ENCODE measurements at regions not wholly inside any gene's neighbourhood (a gene's known extent, or its start where the extent isn't known, plus 50 kb on each side); places are given as distances from the start of the nearest gene placed in this dataset.
"Not testable (repeated sequence)": the region's sequence is repeated elsewhere in the genome, so short reads cannot be mapped to it uniquely, and the experiment has no call there.

DNA sequence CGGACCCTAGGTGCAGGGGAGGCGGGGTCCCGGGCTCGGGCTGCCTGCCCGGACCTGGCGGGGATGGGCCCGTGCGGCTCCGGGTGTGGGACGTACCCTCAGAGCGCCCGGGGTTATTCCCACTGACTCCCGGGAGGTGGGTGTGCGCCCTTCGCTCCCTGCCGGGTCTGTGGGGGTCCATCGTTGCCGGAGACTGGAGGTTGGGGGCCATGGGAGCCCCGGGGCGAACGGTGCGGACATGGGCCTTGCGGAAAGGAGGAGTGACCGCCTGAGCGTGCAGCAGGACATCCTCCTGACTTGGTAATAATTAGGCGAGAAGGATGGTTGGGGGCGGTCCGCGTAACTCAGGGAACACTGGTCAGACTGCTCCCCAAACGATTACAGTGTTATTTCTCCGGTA is 552.7 kb downstream of the TUBA3C start:
- H3K4me3 ChIP-seq (ENCODE audit: low read depth in 1 of 3, low read length in 3 of 3); FAIRE-seq: not testable (repeated sequence)
- WGBS, 3 donors, result 59 to 78% (median 68%) methylated on average over 6 to 26 of the region's 31 CpGs

GRCh38 chr13:18628428-18628827 is 553.2 kb downstream of the TUBA3C start:
- FAIRE-seq, result no peak
- Histone ChIP-seq H3K27me3 (ENCODE audit: control insufficient read depth in 3 of 3, insufficient read depth in 3 of 3, low read length in 3 of 3) (no peaks in the 10 kb centered on the region), H3K27ac (ENCODE audit: low read depth in 1 of 3, low read length in 2 of 3) (no peak overlapping the region), H3K9me3 (ENCODE audit: control insufficient read depth in 2 of 2, insufficient read depth in 1 of 2, low read depth in 1 of 2, low read length in 1 of 2) (no peaks in the 10 kb centered on the region), H3K36me3 (ENCODE audit: control insufficient read depth in 3 of 3, insufficient read depth in 2 of 3, low read depth in 1 of 3, low read length in 3 of 3) (no peaks in the 10 kb centered on the region), H3K4me3 (ENCODE audit: low read depth in 1 of 3, low read length in 3 of 3) (no peak overlapping the region), H3K4me1 (ENCODE audit: control insufficient read depth in 3 of 3, insufficient read depth in 2 of 3, low read depth in 1 of 3, low read length in 2 of 3) (no peaks in the 10 kb centered on the region)
- DNase-seq, result no peak
- WGBS, 3 donors, result 59 to 78% (median 64%) methylated on average over 22 to 39 of the region's 39 CpGs

More for the DNA sequence above, 552.7 kb downstream of the TUBA3C start:
- H3K9me3 ChIP-seq (ENCODE audit: control insufficient read depth in 2 of 2, insufficient read depth in 1 of 2, low read depth in 1 of 2, low read length in 1 of 2); DNase-seq; H3K4me1 ChIP-seq (ENCODE audit: control insufficient read depth in 3 of 3, insufficient read depth in 2 of 3, low read depth in 1 of 3, low read length in 2 of 3); H3K27me3 ChIP-seq (ENCODE audit: control insufficient read depth in 3 of 3, insufficient read depth in 3 of 3, low read length in 3 of 3); H3K27ac ChIP-seq (ENCODE audit: low read depth in 1 of 3, low read length in 2 of 3); H3K36me3 ChIP-seq (ENCODE audit: control insufficient read depth in 3 of 3, insufficient read depth in 2 of 3, low read depth in 1 of 3, low read length in 3 of 3): not testable (repeated sequence)

DNA sequence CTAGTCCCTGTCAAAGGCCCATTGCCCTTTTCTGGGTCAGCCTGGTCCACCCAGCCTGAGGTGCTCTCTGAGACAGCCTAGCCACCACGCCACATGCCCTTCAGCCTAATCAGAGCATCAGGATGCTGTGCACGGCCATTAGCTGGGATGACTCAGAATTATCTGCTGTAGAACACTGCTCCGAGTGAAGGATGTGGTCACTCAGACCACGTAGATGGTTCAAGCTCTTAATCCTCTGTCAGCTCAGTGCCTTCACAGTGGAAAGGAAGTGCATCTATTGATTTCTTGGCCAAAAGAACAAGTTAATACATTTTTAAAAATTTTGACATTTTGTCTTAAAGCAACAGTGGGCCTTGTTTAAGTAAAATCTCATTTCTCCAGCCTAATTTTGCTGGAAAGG is 557.6 kb downstream of the TUBA3C start:
- not testable (repeated sequence) for FAIRE-seq; H3K27me3 ChIP-seq (ENCODE audit: control insufficient read depth in 3 of 3, insufficient read depth in 3 of 3, low read length in 3 of 3); DNase-seq; H3K27ac ChIP-seq (ENCODE audit: low read depth in 1 of 3, low read length in 2 of 3); H3K9me3 ChIP-seq (ENCODE audit: control insufficient read depth in 2 of 2, insufficient read depth in 1 of 2, low read depth in 1 of 2, low read length in 1 of 2); H3K4me3 ChIP-seq (ENCODE audit: low read depth in 1 of 3, low read length in 3 of 3); H3K4me1 ChIP-seq (ENCODE audit: control insufficient read depth in 3 of 3, insufficient read depth in 2 of 3, low read depth in 1 of 3, low read length in 2 of 3); H3K36me3 ChIP-seq (ENCODE audit: control insufficient read depth in 3 of 3, insufficient read depth in 2 of 3, low read depth in 1 of 3, low read length in 3 of 3)
- 55 to 67% (median 64%) methylated on average over 3 to 4 of the region's 4 CpGs for WGBS, 3 donors

GRCh38 chr13:18618442-18618841 is 563.2 kb downstream of the TUBA3C start:
- not testable (repeated sequence) for FAIRE-seq; H3K27me3 ChIP-seq (ENCODE audit: control insufficient read depth in 3 of 3, insufficient read depth in 3 of 3, low read length in 3 of 3); H3K4me1 ChIP-seq (ENCODE audit: control insufficient read depth in 3 of 3, insufficient read depth in 2 of 3, low read depth in 1 of 3, low read length in 2 of 3); DNase-seq; H3K9me3 ChIP-seq (ENCODE audit: control insufficient read depth in 2 of 2, insufficient read depth in 1 of 2, low read depth in 1 of 2, low read length in 1 of 2); H3K4me3 ChIP-seq (ENCODE audit: low read depth in 1 of 3, low read length in 3 of 3); H3K27ac ChIP-seq (ENCODE audit: low read depth in 1 of 3, low read length in 2 of 3); H3K36me3 ChIP-seq (ENCODE audit: control insufficient read depth in 3 of 3, insufficient read depth in 2 of 3, low read depth in 1 of 3, low read length in 3 of 3)
- 56 to 71% (median 66%) methylated on average over 3 to 4 of the region's 4 CpGs for WGBS, 3 donors

DNA sequence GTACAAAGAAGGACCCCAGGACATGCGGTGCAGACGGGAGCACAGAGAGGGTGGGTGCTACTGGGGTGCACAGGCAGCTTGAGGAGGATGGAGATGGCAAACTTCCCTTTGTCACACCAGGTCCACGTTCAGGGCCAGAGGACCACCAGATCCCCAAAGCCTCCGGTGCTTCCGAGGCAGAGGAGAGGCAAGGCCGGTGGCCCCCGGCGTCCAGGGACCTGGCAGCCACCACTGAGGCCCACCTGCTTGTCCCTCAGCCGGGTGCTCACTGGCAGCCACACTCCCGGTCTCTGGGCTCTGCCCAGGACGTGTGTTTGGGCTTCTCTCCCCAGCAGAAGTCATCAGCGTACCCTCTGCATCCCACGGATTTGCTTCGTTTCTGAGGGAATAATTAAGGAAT is 571.1 kb downstream of the TUBA3C start:
- H3K4me1 ChIP-seq (ENCODE audit: control insufficient read depth in 3 of 3, insufficient read depth in 2 of 3, low read depth in 1 of 3, low read length in 2 of 3); H3K36me3 ChIP-seq (ENCODE audit: control insufficient read depth in 3 of 3, insufficient read depth in 2 of 3, low read depth in 1 of 3, low read length in 3 of 3); H3K4me3 ChIP-seq (ENCODE audit: low read depth in 1 of 3, low read length in 3 of 3); DNase-seq; FAIRE-seq; H3K9me3 ChIP-seq (ENCODE audit: control insufficient read depth in 2 of 2, insufficient read depth in 1 of 2, low read depth in 1 of 2, low read length in 1 of 2); H3K27me3 ChIP-seq (ENCODE audit: control insufficient read depth in 3 of 3, insufficient read depth in 3 of 3, low read length in 3 of 3); H3K27ac ChIP-seq (ENCODE audit: low read depth in 1 of 3, low read length in 2 of 3): not testable (repeated sequence)
- 84 to 93% (median 91%) methylated on average over 10 to 14 of the region's 14 CpGs for WGBS, 3 donors

DNA sequence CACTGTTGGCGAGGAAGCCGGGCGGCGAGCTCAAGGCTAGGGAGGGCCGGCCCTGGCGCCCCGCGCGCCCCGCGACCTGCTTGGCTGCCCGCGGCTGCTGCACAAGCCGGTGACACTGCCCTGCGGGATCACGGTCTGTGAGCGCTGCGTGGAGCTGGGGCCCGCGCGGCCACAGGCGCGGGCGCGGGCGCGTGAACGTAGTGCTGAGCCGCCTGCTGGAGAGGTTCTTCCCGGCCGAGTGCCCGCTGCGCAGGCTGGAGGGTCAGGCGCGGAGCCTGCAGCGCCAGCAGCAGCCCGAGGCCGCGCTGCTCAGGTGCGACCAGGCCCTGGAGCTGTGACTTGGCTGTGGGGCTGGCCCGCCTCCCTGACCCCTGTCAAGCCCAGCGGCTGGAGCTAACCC is 572.3 kb downstream of the TUBA3C start:
- H3K27me3 ChIP-seq (ENCODE audit: control insufficient read depth in 3 of 3, insufficient read depth in 3 of 3, low read length in 3 of 3); H3K4me3 ChIP-seq (ENCODE audit: low read depth in 1 of 3, low read length in 3 of 3); H3K9me3 ChIP-seq (ENCODE audit: control insufficient read depth in 2 of 2, insufficient read depth in 1 of 2, low read depth in 1 of 2, low read length in 1 of 2); FAIRE-seq; H3K36me3 ChIP-seq (ENCODE audit: control insufficient read depth in 3 of 3, insufficient read depth in 2 of 3, low read depth in 1 of 3, low read length in 3 of 3); H3K27ac ChIP-seq (ENCODE audit: low read depth in 1 of 3, low read length in 2 of 3); DNase-seq; H3K4me1 ChIP-seq (ENCODE audit: control insufficient read depth in 3 of 3, insufficient read depth in 2 of 3, low read depth in 1 of 3, low read length in 2 of 3): not testable (repeated sequence)
- 58 to 80% (median 66%) methylated on average over 7 to 38 of the region's 42 CpGs for WGBS, 3 donors

DNA sequence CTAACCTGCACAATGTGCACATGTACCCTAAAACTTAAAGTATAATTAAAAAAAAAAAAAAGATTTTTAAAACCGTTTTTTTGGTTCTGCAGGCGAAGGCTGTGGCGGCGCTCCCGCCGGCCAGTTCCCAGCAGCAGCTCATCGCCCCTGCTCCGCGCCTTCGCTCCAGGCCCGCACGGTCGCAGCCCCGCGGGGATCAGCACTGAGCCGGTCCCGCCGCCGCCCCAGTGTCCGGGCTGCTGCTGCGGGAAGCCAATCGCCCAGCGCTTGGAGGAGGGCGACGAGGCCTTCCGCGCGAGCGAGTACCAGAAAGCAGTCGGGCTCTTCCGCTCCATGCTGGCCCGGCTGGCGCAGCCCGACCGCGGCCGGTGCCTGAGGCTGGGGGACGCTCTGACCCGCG is 572.8 kb downstream of the TUBA3C start:
- H3K27ac ChIP-seq (ENCODE audit: low read depth in 1 of 3, low read length in 2 of 3); FAIRE-seq; H3K27me3 ChIP-seq (ENCODE audit: control insufficient read depth in 3 of 3, insufficient read depth in 3 of 3, low read length in 3 of 3); H3K4me3 ChIP-seq (ENCODE audit: low read depth in 1 of 3, low read length in 3 of 3); H3K4me1 ChIP-seq (ENCODE audit: control insufficient read depth in 3 of 3, insufficient read depth in 2 of 3, low read depth in 1 of 3, low read length in 2 of 3); DNase-seq; H3K9me3 ChIP-seq (ENCODE audit: control insufficient read depth in 2 of 2, insufficient read depth in 1 of 2, low read depth in 1 of 2, low read length in 1 of 2); H3K36me3 ChIP-seq (ENCODE audit: control insufficient read depth in 3 of 3, insufficient read depth in 2 of 3, low read depth in 1 of 3, low read length in 3 of 3): not testable (repeated sequence)
- 56 to 85% (median 69%) methylated on average over 13 to 30 of the region's 40 CpGs for WGBS, 3 donors

- H3K4me1 ChIP-seq (ENCODE audit: control insufficient read depth in 3 of 3, insufficient read depth in 2 of 3, low read depth in 1 of 3, low read length in 2 of 3); DNase-seq; H3K27ac ChIP-seq (ENCODE audit: low read depth in 1 of 3, low read length in 2 of 3); H3K36me3 ChIP-seq (ENCODE audit: control insufficient read depth in 3 of 3, insufficient read depth in 2 of 3, low read depth in 1 of 3, low read length in 3 of 3); H3K27me3 ChIP-seq (ENCODE audit: control insufficient read depth in 3 of 3, insufficient read depth in 3 of 3, low read length in 3 of 3); H3K4me3 ChIP-seq (ENCODE audit: low read depth in 1 of 3, low read length in 3 of 3); H3K9me3 ChIP-seq (ENCODE audit: control insufficient read depth in 2 of 2, insufficient read depth in 1 of 2, low read depth in 1 of 2, low read length in 1 of 2); FAIRE-seq: not testable (repeated sequence)
- WGBS, 3 donors, result 72 to 88% (median 76%) methylated on average over 11 to 21 of the region's 24 CpGs
Observed at GRCh38 chr13:18600366-18600765, 581.3 kb downstream of the TUBA3C start.

DNA sequence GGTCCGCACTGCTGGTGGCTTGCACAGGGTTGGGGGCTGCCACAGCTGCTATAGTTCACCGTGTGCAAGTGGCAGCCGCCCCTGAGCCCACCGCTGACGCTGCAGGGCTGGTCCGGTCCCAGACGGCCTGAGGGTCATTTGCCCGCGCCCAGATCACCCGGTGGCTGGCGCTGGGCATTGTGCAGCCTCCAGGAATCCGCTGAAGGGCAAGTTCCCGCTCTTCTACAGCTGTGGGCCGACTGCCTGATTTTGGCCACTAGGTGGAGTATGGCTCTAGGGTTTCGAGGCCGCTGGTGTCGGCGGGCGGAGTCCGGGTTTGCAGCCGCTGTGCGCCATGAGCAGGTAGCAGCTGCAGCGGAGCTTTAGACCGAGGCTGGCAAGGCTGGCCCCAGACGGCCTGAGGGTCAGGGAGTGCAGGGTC is 581.8 kb downstream of the TUBA3C start:
- H3K4me1 ChIP-seq (ENCODE audit: control insufficient read depth in 3 of 3, insufficient read depth in 2 of 3, low read depth in 1 of 3, low read length in 2 of 3); H3K27me3 ChIP-seq (ENCODE audit: control insufficient read depth in 3 of 3, insufficient read depth in 3 of 3, low read length in 3 of 3); FAIRE-seq; H3K27ac ChIP-seq (ENCODE audit: low read depth in 1 of 3, low read length in 2 of 3); H3K9me3 ChIP-seq (ENCODE audit: control insufficient read depth in 2 of 2, insufficient read depth in 1 of 2, low read depth in 1 of 2, low read length in 1 of 2); H3K4me3 ChIP-seq (ENCODE audit: low read depth in 1 of 3, low read length in 3 of 3); DNase-seq; H3K36me3 ChIP-seq (ENCODE audit: control insufficient read depth in 3 of 3, insufficient read depth in 2 of 3, low read depth in 1 of 3, low read length in 3 of 3): not testable (repeated sequence)
- WGBS, 3 donors, result 49 to 69% (median 67%) methylated on average over 21 to 25 of the region's 25 CpGs

All from small intestine (tissue), 7 donors.